ENCODE measurements at regions not wholly inside any gene's neighbourhood (a gene's known extent, or its start where the extent isn't known, plus 50 kb on each side); places are given as distances from the start of the nearest gene placed in this dataset.
"Not testable (repeated sequence)": the region's sequence is repeated elsewhere in the genome, so short reads cannot be mapped to it uniquely, and the experiment has no call there.

- no peak for DNase-seq
These were observed 293.3 kb upstream of the KLF14 start for GRCh38 chr7:131027287-131027773.

- DNase-seq: no peak
These were observed 294.3 kb upstream of the KLF14 start for GRCh38 chr7:131028295-131028694.

GRCh38 chr7:131029002-131029401 lies 295.0 kb upstream of the KLF14 start:
- no peak for DNase-seq

DNA sequence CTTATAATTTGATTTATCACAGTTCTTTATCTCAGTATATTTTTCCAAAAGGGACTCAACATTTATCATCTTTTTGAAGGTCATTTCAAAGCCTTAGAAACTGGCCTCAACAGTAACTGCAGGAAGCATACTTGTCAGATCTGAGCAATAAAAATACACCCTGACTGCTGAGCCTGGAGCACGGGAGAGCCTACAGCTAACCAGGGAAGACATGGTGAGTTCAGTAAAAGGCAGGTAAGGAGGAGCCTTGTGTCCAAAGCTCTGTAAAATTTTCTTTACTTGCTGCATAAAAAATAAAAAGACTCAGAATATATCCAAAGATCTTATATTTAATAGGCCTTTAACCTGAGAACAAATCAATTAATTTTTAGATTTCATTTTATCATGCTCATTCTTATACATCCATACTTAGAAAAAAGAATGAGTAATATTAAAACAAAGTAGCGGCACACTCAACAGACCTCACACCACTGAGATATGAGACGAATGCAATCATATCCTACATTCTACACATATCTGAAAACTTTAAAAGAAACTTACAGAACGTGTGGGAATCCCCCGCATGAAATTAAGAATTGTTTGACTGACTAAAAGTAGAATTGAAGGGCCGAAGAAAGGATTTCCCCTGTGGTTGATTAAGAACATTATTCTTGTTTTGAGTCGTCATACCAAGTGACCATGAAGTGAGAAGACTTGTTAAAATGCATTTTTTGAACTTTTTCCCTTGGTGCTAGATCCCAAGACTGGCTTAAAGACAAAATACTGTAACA lies 296.4 kb upstream of the MKLN1 start:
- no peak for DNase-seq

- no peak for DNase-seq
These were observed 294.9 kb upstream of the MKLN1 start for GRCh38 chr7:131032786-131033185.

DNA sequence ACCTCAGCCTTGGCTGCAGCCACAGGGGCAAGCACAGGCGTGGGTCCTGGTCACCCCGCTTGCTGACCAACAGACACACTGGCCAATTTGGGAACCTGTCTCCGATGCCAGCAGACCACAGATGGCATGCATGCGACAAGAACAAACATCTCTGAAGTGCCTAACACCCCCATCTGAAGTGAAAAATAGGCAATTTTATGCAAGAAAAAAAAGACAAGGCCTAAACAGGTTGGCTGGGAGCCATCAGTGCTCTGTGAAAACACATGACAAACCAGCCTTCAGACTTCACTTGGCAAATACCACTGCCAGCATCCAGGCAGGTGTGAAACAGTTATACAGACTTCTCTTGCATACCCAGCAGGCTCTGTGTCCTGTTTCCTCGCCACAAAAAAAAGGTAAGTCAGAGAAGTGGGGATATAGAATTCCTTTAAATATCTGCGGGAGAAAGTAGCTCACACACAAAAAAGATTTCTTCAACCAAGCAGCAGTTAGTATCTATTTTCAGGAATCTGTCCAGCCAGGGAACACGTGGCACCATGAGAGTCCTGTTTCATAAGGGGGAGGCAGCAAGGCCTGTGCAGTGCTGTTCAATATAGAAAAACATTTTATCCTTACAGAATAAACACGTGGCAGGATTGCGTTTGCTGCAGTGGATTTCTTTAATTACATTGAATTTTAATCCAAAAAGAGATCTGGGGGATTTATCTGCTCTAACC lies 293.4 kb upstream of the MKLN1 start:
- no peak for DNase-seq

- no peak for DNase-seq
These were observed 292.4 kb upstream of the MKLN1 start for GRCh38 chr7:131035088-131035770.

- no peak for DNase-seq
These were observed 289.5 kb upstream of the MKLN1 start for GRCh38 chr7:131038153-131038552.

DNA sequence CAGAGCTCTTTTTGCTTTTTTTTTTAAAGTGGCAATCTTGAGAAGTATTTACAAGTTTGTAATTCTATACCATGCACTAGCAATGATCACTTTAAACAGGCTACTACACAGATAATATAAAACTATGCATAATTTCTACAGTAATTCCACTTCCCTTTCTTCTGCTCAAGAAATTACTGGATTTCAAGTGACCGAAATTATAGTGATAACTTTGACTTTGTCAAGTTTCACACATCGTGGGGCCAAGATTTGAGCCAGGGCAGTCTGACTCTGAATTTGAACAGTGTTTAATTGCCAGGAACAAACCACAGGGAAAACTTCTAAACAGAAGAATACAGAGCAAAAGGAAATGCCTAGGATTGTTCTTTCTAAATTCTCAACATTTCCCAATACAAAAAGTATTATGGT lies 288.3 kb upstream of the MKLN1 start:
- no peak for DNase-seq

DNA sequence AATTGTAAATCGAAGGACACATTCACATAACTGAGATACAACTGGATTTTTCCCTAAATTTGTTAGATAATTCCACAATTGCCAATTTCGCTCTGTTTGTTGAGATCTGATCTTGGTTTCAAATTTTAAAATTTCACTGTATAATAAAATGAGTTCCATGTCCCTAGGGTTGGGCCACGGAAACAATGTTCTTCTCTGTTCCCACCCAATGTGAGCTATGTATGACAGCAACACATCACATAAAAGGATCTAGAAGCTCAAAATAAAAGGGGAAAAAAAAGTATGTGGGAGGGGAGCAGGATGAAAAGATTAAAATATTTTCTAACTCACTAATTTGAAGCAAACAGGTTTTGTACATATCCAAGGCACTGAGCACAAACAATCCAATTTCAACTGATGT lies 287.8 kb upstream of the MKLN1 start:
- DNase-seq: no peak

DNA sequence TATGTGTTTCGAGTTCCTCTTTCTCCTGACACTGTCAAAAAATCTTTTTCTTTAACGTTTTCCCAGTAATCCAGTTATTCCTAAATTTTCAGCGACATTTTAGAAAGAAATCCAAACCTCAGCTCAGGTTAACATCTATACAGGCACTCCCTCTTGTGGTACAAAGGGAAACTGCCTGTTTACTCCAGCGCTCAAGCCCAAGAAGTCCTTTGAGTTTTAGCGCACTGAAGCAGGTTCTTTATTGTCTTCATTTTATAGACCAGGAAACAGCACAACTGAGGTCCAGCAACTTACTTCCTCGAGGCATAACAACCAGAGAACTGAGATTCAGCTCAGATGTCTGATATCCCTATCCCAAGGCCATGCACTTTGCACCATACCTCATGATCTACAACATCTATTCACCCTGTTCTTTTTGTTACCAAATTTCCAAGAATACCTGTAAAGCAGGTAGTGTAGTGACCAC lies 287.2 kb upstream of the MKLN1 start:
- DNase-seq: peak; percentile 3

DNA sequence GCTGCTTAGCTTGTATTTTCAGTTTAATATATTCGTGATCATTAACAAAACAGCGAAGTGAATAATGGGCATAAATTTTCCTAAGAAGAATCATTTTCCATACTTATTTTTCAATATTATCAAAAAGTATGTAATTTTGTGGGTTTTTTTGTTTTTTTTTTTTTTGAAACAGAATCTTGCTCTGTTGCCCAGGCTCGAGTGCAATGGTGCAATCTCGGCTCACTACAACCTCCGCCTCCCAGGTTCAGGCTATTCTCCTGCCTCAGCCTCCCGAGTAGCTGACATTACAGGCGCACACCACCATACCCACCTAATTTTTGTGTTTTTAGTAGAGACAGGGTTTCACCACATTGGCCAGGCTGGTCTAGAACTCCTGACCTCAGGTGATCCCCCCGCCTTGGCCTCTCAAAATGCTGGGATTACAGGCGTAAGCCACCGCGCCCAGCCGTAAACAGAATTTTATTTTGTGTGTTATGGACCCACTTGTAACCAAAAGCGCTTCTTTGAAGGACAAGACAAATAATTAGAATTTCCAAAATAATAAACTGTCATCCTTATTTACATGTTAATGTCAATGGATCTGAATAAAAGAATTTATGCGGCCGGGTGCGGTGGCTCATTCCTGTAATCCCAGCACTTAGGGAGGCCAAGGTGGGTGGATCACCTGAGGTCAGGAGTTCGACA lies 286.5 kb upstream of the MKLN1 start:
- not testable (repeated sequence) for DNase-seq

- no peak for DNase-seq
These were observed 285.2 kb upstream of the MKLN1 start for GRCh38 chr7:131042269-131043160.

DNA sequence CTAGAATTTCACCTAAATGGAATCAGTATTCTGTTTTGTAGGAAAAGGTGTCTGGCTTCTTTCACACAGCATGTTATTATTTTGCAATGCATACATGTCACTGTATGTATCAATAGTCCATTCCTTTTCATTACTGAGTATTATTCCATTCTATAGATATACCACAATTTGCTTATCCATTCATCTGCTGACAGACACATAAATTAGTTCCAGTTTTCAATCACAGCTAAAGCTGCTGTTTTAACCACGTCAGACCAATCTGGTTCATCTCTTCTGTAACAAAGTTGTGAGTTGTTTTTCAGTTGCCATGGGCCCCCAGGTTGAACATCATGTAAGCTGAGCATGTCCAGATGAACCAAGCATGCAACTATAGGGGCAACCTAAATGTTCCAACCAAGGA lies 282.1 kb upstream of the MKLN1 start:
- no peak for DNase-seq

DNA sequence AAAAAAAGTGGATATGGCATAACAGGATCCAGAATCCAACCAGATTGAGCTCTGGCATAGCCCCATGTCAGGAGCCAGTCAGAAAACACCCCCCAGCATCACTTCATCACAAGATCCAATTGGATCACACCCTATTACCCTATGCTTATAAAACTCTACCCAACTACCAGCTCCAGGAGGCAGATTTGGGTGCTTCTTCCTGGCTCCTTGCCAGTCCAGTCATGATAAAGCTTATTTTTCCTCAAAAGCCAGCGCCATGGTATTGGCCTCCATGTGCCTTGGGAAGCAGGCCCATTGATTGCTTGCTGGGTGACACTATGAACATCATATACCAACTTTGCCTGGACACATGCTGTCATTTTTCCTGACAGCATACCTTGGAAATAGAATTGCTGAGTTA lies 281.4 kb upstream of the MKLN1 start:
- DNase-seq: no peak

DNA sequence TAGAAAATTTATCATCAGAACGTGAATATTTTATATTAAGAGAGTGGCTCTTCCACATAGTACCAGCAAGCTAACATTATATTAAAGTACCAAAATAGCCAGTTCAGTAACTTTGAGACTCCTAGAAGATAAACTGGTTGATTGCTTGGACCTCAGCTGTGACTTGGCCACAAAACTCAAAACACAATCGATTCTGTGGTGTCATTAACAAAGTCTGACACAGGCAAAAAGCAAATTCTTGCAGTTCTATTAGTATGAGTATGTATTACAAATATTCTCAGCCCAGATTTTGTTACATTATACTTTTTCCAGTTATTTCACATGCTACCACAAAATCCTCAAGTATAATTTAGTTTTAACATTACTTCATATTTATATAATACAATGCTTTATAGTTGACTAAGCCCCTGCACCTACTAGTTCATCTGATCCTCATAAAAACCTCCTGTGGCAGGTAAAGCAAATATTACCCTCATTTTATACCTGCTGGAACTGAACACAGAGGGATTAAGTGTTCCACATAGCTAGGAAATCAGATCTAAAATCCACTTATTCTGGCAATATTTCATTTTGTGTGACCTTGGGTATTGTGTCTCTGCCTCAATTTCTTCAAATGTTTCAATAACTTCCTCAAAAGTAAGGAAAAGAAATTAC lies 279.9 kb upstream of the MKLN1 start:
- DNase-seq: no peak

GRCh38 chr7:131051304-131051703 lies 276.4 kb upstream of the MKLN1 start:
- no peak for DNase-seq

DNA sequence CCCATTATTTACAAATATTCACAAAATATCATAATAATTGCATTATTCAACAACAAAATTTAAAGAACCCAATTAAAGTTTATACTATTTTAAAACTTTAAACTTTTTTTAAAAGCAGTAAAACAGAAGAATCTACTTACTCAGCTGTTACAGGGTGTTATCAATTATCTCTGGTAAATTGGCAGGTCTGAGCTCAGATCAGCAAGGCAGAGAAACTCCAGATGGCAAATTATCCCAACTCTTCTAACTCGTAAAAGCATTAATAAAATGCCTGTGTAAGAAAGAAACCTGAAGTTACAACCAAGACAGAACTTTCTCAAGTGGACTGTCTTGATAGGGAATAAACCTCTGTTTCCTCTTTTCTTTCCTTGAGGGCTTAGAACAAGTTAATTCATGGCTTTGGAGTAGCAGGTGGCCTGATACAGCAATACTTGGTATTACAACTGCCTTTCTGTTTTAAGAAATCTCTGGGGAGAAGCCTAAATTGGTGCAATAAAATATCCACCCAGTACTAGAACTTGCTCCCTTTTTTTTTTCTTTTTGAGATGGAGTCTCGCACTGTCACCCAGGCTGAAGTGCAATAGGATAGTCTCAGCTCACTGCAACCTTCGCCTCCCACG lies 275.3 kb upstream of the MKLN1 start:
- no peak for DNase-seq

GRCh38 chr7:131056007-131056406 lies 271.7 kb upstream of the MKLN1 start:
- DNase-seq: no peak

GRCh38 chr7:131057015-131057793 lies 270.5 kb upstream of the MKLN1 start:
- no peak for DNase-seq

Data from NCI-H446 treated with DMSO at 0.1 percent for 48 hours (cell line).